ENCODE measurements at regions not wholly inside any gene's neighbourhood (a gene's known extent, or its start where the extent isn't known, plus 50 kb on each side); places are given as distances from the start of the nearest gene placed in this dataset.

- TF ChIP-seq CTCF (IDR thresholded peaks at IDR 0.05) (no peak), POLR2A (IDR thresholded peaks at IDR 0.05) (no peak)
- Histone ChIP-seq H3K4me3 (no peak overlapping the region), H3K36me3 (no peaks in the 10 kb centered on the region), H3K27ac (no peak overlapping the region), H3K4me1 (no peaks in the 10 kb centered on the region), H3K9me3 (no peaks in the 10 kb centered on the region), H3K27me3 (no peaks in the 10 kb centered on the region)
- intact Hi-C loops (cut with DNase I): no loop called here
- no peak for ATAC-seq
- WGBS (ENCODE audit: insufficient coverage, low coverage, low lambda C conversion rate, missing lambda C conversion rate): 85% methylated on average over 6 of the region's 7 CpGs
- DNase-seq: peak in 1 of 3 donors; percentile 3
Observed at GRCh38 chr11:134533511-134533910, 121.5 kb upstream of the B3GAT1 start.

- Histone ChIP-seq H3K27me3 (no peaks in the 10 kb centered on the region), H3K4me1 (no peaks in the 10 kb centered on the region), H3K9me3 (no peaks in the 10 kb centered on the region), H3K36me3 (no peaks in the 10 kb centered on the region), H3K4me3 (no peak overlapping the region), H3K27ac (no peak overlapping the region)
- intact Hi-C loops (cut with DNase I): no loop called here
- 80% methylated on average over 1 of the region's 13 CpGs for WGBS (ENCODE audit: insufficient coverage, low coverage, low lambda C conversion rate, missing lambda C conversion rate)
- ATAC-seq: no peak
- TF ChIP-seq CTCF (IDR thresholded peaks at IDR 0.05) (no peak), POLR2A (IDR thresholded peaks at IDR 0.05) (no peak)
- no peak for DNase-seq
Observed at GRCh38 chr11:134532921-134533421, 120.9 kb upstream of the B3GAT1 start.

GRCh38 chr11:134532131-134532920 lies 120.3 kb upstream of the B3GAT1 start:
- Histone ChIP-seq H3K9me3 (no peaks in the 10 kb centered on the region), H3K27ac (no peak overlapping the region), H3K4me3 (no peak overlapping the region), H3K27me3 (no peaks in the 10 kb centered on the region), H3K36me3 (no peaks in the 10 kb centered on the region), H3K4me1 (no peaks in the 10 kb centered on the region)
- peak in 1 of 3 donors; percentile 39 for DNase-seq
- ATAC-seq: no peak
- TF ChIP-seq POLR2A (IDR thresholded peaks at IDR 0.05): no peak
- TF ChIP-seq CTCF (IDR thresholded peaks at IDR 0.05): no peak
- WGBS (ENCODE audit: insufficient coverage, low coverage, low lambda C conversion rate, missing lambda C conversion rate): 33% methylated on average over 2 of the region's 23 CpGs
- intact Hi-C loops (cut with DNase I): no loop called here

- peak in 1 of 3 donors; percentile 28 for DNase-seq
- Histone ChIP-seq H3K27ac (no peak overlapping the region), H3K4me3 (no peak overlapping the region), H3K27me3 (no peaks in the 10 kb centered on the region), H3K4me1 (no peaks in the 10 kb centered on the region), H3K9me3 (no peaks in the 10 kb centered on the region), H3K36me3 (no peaks in the 10 kb centered on the region)
- TF ChIP-seq CTCF (IDR thresholded peaks at IDR 0.05) (no peak), POLR2A (IDR thresholded peaks at IDR 0.05) (no peak)
- intact Hi-C loops (cut with DNase I): no loop called here
- no peak for ATAC-seq
- 73% methylated on average over 10 of the region's 23 CpGs for WGBS (ENCODE audit: insufficient coverage, low coverage, low lambda C conversion rate, missing lambda C conversion rate)
Observed at GRCh38 chr11:134531327-134532130, 119.5 kb upstream of the B3GAT1 start.

Measured in right lobe of liver (tissue), 6 donors.